Pulmonary artery endothelial cell (primary cell): ENCODE measurements at regions not wholly inside any gene's neighbourhood (a gene's known extent, or its start where the extent isn't known, plus 50 kb on each side); places are given as distances from the start of the nearest gene placed in this dataset.

Experiments
- DNase-seq: peaks from one replicate; pipeline ENCODE4 v3.0.0-alpha.2; 2011; ENCODE audit warnings: low read depth, low spot score

- DNase-seq: no peak
These were observed 268.3 kb upstream of the MAF start for GRCh38 chr16:79868841-79869240.

GRCh38 chr16:79867425-79867997 lies 267.0 kb upstream of the MAF start:
- no peak for DNase-seq

GRCh38 chr16:79865918-79866317 lies 265.4 kb upstream of the MAF start:
- DNase-seq: no peak

DNA sequence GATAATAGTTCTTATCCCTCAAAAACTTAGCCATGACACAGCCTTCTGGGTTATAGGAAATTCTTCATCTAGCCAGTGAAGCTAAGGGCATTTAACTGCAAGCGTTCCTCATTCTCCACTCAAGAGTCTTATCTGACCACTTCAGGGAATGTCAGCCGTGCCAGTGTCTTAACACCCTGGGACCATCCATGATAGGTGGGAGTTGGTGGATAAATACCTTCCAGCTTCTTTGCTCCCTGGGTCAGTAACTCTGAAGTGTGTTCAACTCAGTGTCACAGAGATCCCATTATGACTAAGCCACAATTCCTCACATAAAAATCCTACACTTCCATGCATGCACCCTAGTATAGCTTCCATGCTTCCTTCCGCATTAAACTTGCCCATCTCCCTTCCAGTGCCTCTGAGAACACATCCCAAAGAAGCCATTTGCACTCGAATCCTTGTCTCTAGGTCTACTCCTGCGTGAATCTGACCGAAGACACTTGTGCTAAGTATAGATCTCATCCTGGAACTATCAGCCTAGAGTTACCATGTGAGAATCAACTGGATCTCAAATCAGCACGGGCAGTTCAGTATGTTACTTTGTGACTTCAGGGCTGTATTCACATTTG lies 264.3 kb upstream of the MAF start:
- no peak for DNase-seq

DNA sequence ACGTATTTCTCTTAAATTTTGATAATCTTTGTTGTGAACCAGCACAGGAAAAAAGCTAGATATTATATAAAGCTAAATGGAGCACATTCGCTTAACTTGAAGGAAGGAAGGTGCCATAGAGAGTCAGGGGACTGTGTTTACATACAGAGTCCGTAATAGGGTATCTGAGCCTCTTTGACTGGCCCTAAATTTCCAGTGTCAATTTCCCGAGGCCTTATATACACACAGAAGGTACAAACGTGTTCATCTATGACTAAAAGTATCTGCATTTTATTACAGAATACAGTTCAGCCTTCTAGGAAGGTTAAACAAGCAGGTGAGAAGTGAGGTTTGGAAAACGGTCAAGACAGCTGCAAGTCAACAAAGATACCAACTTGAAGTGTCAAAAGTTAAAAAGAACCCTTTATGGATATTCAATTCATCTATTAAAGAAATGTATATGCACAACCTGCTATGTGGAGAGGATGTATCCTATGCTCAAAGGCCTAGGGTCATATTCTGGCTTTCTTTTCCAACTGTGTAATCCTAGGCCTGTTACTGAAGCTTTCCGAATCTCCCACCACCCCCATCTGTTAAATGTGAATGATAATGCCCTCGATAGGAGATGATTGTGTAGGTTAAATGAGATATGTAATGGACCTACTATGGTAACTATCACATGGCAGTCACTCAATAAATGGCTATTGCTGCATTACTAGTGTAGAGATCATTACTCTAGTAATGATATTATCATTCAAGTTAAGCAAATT lies 263.7 kb upstream of the MAF start:
- DNase-seq: no peak

DNA sequence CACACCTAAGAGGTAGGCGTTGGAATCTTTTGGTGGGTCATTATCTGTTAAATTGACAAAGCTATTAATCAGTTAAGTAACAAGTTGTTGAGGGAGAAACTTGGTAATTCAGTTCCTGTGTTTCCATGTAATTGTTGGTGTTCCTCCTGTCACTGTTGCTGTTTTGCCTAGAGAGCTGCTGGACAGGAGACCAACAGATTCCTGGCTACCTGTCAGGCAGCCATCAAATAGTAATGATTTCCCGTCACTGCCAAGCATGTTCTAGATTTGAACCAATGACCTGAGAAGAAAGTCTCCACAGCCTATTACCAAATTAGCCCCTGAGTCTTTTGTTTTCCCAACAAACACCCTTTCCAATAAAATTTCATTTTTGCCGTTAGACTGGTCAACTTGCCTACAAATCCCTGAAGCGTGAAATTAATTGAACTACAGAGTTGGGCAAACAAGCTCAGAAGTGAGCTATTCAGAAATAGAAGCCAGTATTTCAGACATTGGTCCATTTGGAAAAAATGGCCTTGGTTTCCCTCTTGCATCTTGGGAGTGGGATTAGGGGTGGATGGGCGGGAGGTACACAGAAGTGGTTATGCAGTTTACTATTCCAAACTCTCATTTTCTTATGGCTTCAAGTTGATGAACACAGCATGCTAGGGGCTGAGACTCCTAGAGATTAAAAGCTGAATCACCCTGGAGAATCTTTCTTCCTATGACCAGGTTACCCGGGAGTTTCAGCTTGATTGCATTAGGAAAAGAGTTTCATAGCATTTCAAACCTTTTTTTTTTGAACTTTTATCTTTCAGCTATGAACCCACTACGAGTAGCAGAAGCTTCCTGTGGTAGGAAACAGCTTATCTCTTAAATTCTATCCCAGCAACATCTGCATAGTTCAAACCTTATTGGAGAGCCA lies 262.8 kb upstream of the MAF start:
- DNase-seq: no peak

- DNase-seq: no peak
These were observed 262.1 kb upstream of the MAF start for GRCh38 chr16:79862601-79863000.

DNA sequence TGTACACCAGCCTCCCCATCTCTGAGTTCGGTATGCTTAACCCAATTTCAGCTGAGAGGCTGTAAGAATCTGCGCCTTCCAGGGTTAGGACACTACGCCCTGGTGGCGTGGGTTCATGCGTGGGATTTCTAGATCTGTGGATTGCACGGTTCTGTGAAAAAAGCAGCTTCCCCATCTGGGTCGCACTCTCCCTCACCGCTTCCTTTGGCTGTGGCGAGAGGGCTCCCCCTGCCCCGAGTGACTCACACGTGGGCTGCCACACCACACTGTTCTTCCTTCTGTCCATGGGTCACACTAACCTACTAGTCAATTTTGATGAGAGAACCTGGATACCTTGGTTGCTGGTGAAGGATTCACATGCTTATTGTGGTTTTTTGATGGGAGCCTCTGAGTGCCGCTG lies 256.0 kb upstream of the MAF start:
- no peak for DNase-seq

DNA sequence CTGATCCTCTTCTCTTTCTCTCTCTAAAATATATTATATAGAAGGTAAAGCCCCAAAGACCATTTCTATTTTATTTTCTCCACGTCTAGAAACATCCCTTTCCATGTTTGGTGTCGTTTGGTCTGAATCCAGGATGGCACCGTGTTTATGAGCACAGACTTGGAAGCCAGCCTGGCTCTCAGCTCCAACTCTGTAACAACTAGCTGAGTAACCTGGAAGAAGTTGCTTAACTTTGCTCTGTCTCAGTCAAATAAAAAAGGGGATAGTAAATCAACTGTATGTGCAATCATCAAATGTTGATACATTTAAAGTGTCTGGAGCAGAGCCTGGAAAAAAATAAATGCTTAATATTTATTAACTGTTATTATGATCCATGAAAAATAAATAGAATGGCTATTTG lies 249.8 kb upstream of the MAF start:
- no peak for DNase-seq

GRCh38 chr16:79849119-79849518 lies 248.6 kb upstream of the MAF start:
- no peak for DNase-seq

DNA sequence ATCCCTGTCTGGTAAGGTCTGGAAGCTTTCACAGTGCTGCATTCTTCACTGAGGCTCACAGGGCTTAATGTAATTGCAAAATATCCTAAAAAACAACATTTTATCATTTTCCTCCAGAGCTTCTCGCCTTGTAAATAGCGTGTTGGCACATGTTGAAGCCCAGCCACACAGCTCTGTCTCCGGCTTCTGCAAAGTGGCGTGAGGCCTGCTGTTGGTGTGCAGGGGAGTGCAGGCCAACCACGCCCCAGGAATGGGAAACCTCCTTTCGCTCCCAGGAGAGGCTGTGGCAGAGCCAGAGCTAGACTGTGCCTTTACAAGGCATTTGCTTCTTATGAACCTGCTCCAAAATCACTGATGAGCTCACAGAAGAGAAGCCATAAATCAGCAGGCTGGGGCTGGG lies 248.2 kb upstream of the MAF start:
- no peak for DNase-seq

DNA sequence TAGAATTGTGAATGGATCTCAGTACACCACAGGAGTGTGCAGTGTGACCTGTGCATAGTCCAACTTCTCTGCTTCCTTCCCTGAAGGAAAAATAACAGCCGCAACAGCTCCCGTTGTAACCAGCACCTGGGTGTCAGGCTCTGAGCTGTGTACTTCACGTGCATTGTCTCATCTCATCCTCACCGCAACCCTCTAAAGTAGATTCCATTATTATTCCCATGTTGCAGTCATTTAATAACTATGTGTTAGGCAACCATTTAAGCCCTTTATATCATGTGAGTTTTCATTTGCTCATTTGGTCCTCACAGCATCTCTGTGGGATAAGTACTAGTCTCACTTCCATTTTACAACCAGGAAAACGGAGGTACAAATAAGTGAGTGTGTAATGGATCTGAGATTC lies 247.0 kb upstream of the MAF start:
- DNase-seq: no peak

GRCh38 chr16:79847101-79847500 lies 246.6 kb upstream of the MAF start:
- no peak for DNase-seq

DNA sequence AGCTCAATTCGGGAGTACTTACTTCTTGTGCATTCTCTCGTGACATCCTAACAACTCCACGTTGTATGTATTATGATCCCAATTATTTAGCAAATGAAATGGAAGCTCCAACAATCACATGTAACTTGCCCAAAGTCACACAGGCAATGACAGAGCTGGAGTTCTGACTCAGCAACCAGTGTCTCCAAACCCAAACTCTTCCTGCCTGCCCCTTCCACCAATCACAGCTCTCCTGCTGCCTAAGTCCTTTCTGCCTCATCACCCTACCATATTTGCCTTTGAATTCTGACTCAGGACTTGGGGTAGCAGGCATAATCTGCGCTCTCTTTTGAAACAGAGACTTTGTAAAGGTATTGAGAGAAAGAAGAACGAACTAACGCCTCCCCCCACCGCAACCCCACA lies 245.2 kb upstream of the MAF start:
- DNase-seq: no peak

DNA sequence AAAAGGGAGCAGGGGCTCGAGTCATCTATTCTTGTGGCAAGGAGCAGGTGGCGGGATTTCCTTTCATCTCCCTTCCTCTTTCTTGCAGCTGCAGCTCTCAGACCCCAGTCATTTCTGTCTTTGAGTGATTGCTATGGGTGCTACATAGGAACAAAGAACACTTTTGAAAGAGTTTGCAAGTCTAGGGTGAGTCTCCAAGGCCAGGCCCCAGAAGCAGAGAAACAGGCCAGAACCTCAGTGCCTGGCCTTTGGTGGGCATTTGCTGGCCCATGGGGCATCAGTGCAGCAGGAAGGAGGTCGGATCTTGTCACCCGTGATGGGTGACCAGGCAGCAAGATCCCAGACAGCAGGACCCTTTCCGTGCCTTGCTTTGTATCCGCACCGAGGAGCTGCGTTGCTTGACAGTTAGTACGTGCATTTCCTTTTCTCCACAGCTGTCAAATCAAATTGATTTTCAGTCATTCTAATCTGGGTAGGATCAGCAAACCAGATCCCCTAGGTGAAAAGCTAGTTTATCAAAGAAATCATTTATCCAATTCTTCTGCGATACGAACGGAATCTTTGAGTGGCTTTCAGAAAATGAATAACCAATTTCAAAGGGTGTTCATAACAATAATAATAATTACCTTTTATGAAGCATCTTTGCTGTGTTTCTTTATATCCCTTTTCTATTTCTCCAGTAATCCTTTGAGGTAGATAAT lies 244.6 kb upstream of the MAF start:
- no peak for DNase-seq

GRCh38 chr16:79844603-79845002 lies 244.1 kb upstream of the MAF start:
- no peak for DNase-seq

DNA sequence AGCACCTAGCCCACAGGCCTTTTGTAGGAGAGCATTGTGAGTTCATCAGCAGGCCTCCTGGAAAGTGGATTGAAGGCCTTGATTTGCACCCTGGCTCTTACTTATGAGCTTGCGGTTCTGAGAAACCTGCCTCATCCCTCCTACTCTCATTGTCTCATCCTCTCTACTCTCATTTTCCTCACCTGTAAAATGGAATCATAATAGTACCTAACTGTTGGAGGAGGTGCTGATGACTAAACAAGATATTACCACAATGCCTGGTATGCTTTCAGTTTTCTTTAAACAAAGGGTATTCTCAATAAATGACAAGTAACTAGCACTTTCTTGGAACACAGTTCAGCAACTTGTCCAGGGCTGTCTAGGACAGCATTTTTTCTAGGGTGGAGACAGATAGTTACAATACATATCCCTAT lies 243.1 kb upstream of the MAF start:
- DNase-seq: no peak

- no peak for DNase-seq
These were observed 242.6 kb upstream of the MAF start for GRCh38 chr16:79843145-79843544.

DNA sequence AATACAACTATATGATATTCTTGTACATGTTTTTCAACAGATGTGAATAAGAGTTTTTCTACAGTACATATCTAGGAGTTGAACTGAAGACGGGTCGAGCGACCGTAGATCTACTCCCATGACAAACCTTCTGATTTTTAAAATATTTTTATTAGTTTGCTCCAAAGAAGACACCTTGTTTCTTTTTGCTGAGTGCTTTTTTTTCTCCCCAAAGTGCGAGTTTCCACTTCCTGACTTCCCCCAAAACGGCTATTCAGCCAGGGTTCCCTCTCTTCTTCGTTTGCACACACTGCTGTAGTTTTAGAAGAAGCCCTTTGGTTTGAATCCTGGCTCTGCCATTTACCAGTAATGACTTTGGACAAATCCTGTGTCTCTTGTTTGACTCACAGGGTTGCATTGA lies 241.7 kb upstream of the MAF start:
- no peak for DNase-seq

GRCh38 chr16:79839466-79840341 lies 239.2 kb upstream of the MAF start:
- no peak for DNase-seq
